Gastroesophageal sphincter (tissue), 4 donors: ENCODE measurements at regions not wholly inside any gene's neighbourhood (a gene's known extent, or its start where the extent isn't known, plus 50 kb on each side); places are given as distances from the start of the nearest gene placed in this dataset.
A peak's percentile ranks its signal among the peaks of the same experiment; 100 is the strongest.

ENCODE experiments used
- ATAC-seq: fragments of 150-250 bp; one replicate; pipeline ENCODE4 v1.9.1; 2016; ENCODE audit warnings: mild to moderate bottlenecking, moderate library complexity
- H3K27ac ChIP-seq, 4 donors: fragments of 200-600 bp; sonication (generic) in 3 of 4; 1 replicate in 3 of 4; 2 replicates in 1 of 4; pipeline ENCODE4 v1.5.1; 2016 to 2019
- H3K27me3 ChIP-seq: fragments of 200-600 bp; sonication (generic); one replicate; pipeline ENCODE4 v1.5.1; 2019
- H3K36me3 ChIP-seq, 2 donors: fragments of 200-600 bp; sonication (generic); one replicate each; pipeline ENCODE4 v1.5.1; 2019; ENCODE audit warnings: control low read depth in 1 of 2
- H3K4me1 ChIP-seq, 3 donors: fragments of 200-600 bp; sonication (generic); 1 replicate in 2 of 3; 2 replicates in 1 of 3; pipeline ENCODE4 v1.5.1; 2016 to 2019; ENCODE audit warnings: control low read depth in 2 of 3
- H3K4me3 ChIP-seq, 2 donors: fragments of 200-600 bp; sonication (generic); one replicate each; pipeline ENCODE4 v1.5.1; 2019; ENCODE audit warnings: mild to moderate bottlenecking in 1 of 2, moderate library complexity in 1 of 2
- H3K9me3 ChIP-seq, 3 donors: fragments of 200-600 bp; sonication (generic); one replicate each; pipeline ENCODE4 v1.5.1; 2017 to 2019; ENCODE audit warnings: control low read depth in 2 of 3
- EP300 ChIP-seq: sonication (generic); formaldehyde crosslinking; IDR thresholded peaks from one replicate; pipeline ENCODE4 v1.6.1; 2017; ENCODE audit warnings: antibody characterized with exemption, mild to moderate bottlenecking
- POLR2A ChIP-seq, 2 donors: fragments of 450-650 bp; IDR thresholded peaks; one replicate each; pipeline ENCODE4 v1.6.1; 2017; ENCODE audit warnings: antibody characterized with exemption in 2 of 2, mild to moderate bottlenecking in 2 of 2, moderate library complexity in 1 of 2
- POLR2AphosphoS5 ChIP-seq: sonication (generic); formaldehyde crosslinking; IDR thresholded peaks from one replicate; pipeline ENCODE4 v1.6.1; 2017; ENCODE audit warnings: antibody characterized with exemption
- WGBS, 2 donors: methylation state at CpG; one replicate each; pipeline ENCODE4 v1.1.5; 2018; ENCODE audit warnings: low coverage in 1 of 2; 5-methylcytosine and 5-hydroxymethylcytosine counted together
- TF ChIP-seq, protein P1 (sequence below), 4 experiments: fragments of 200-600 bp in 2 of 4; fragments of 450-650 bp in 2 of 4; sonication (generic) in 1 of 4; IDR thresholded peaks; one replicate each; pipeline ENCODE4 v1.5.1; 2017 to 2019; ENCODE audit warnings: antibody characterized with exemption in 4 of 4, mild to moderate bottlenecking in 2 of 4, moderate library complexity in 2 of 4

DNA sequence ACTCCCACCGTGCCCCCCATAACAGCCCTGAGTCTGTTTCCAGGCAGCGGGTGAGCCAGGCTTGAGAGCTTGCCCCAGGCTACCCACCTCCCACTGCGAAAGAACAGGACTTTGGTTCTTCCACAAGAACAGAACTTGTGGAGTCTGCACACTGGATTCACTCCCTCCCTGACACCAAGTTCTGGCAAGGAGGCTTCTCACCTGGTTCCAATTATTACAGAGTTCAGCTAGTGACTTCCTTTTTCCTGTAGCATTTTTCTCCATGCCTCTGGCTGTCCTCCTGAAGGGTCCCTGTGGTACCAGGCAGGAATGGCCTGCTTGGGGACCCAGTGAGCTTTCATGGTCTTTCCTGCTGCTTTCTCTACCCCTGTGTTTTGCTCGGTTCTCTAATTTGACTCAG, 208.6 kb upstream of the SFRP2 start:
- TF ChIP-seq POLR2AphosphoS5 (no peak), EP300 (no peak), POLR2A (IDR thresholded peaks at IDR 0.05) (no peak)
- TF ChIP-seq, protein P1, sequence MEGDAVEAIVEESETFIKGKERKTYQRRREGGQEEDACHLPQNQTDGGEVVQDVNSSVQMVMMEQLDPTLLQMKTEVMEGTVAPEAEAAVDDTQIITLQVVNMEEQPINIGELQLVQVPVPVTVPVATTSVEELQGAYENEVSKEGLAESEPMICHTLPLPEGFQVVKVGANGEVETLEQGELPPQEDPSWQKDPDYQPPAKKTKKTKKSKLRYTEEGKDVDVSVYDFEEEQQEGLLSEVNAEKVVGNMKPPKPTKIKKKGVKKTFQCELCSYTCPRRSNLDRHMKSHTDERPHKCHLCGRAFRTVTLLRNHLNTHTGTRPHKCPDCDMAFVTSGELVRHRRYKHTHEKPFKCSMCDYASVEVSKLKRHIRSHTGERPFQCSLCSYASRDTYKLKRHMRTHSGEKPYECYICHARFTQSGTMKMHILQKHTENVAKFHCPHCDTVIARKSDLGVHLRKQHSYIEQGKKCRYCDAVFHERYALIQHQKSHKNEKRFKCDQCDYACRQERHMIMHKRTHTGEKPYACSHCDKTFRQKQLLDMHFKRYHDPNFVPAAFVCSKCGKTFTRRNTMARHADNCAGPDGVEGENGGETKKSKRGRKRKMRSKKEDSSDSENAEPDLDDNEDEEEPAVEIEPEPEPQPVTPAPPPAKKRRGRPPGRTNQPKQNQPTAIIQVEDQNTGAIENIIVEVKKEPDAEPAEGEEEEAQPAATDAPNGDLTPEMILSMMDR (IDR thresholded peaks at IDR 0.05) = no peak
- Histone ChIP-seq H3K36me3 (no peaks in the 10 kb centered on the region), H3K4me1 (no peaks in the 10 kb centered on the region), H3K9me3 (peaks cover 0 to 14% (median 0%) of the 10 kb centered on the region in 3 donors), H3K27me3 (no peaks in the 10 kb centered on the region), H3K27ac (no peak overlapping the region), H3K4me3 (no peak overlapping the region)
- ATAC-seq = no peak
- WGBS, 2 donors = 50 to 83% methylated on average over 2 to 3 of the region's 4 CpGs

DNA sequence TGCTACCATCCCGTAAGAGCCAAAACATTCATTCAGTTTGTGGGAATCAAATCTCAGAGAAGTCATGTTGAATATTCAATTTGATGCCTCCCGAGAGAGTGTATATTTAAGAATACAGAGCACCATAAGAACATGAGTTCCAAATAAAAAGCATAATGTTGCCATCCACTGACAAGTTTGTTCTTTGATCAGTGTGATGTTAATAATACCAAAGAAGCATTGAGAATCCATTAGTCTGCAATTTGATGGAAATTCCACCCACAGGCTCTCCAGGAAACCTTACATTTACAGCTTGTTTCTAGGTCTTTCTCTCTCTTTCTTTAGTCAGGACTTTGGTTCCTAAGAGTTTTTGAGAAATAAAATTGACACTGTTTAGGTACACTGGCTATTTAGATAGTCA, 200.6 kb upstream of the SFRP2 start:
- Histone ChIP-seq H3K27ac (no peak overlapping the region), H3K9me3 (no peaks in the 10 kb centered on the region), H3K4me1 (no peaks in the 10 kb centered on the region), H3K36me3 (no peaks in the 10 kb centered on the region), H3K27me3 (no peaks in the 10 kb centered on the region), H3K4me3 (no peak overlapping the region)
- TF ChIP-seq POLR2AphosphoS5 (no peak), POLR2A (IDR thresholded peaks at IDR 0.05) (no peak)
- no peak for ATAC-seq
- 52 to 85% methylated on average over 2 of the region's 2 CpGs for WGBS, 2 donors

- H3K27ac ChIP-seq = no peak overlapping the region
- H3K9me3 ChIP-seq = no peaks in the 10 kb centered on the region
- whole genome bisulfite sequencing, 2 donors = 31 to 35% methylated on average over 4 to 9 of the region's 9 CpGs
- H3K36me3 ChIP-seq = no peaks in the 10 kb centered on the region
- H3K27me3 ChIP-seq = no peaks in the 10 kb centered on the region
- no peak overlapping the region for H3K4me3 ChIP-seq
- no peak for ATAC-seq
- TF ChIP-seq POLR2A (IDR thresholded peaks at IDR 0.05) (no peak), EP300 (no peak), POLR2AphosphoS5 (peak; percentile 91)
- TF ChIP-seq, protein P1 (IDR thresholded peaks at IDR 0.05) = no peak
- no peaks in the 10 kb centered on the region for H3K4me1 ChIP-seq
Observed at GRCh38 chr4:153988492-153989363, 199.8 kb upstream of the SFRP2 start.

DNA sequence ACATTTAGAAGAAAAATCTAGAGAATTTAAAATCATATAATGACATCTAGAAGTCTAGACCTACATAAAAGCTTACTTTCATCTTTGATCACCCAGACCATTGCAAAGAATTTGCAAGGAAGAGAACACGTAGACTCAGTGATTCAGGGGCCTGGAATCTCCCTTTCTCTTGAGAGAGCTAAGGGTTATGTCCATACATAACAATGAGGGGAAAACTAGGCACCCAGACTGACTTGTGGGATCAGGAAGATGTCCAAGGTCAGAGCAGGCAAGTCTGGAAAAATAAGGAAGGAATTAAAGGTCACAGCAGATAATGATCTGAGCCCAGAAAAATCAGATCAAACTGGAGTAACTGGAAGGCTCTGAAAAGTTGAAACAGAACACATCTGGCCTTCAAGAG, 198.4 kb upstream of the SFRP2 start:
- WGBS, 2 donors = 33 to 67% methylated on average over 1 of the region's 1 CpG
- no peaks in the 10 kb centered on the region for H3K9me3 ChIP-seq
- TF ChIP-seq, protein P1 (IDR thresholded peaks at IDR 0.05) = no peak
- TF ChIP-seq POLR2AphosphoS5 (no peak), EP300 (no peak), POLR2A (IDR thresholded peaks at IDR 0.05) (no peak)
- no peak overlapping the region for H3K27ac ChIP-seq
- H3K4me1 ChIP-seq = no peaks in the 10 kb centered on the region
- H3K27me3 ChIP-seq = no peaks in the 10 kb centered on the region
- no peak for ATAC-seq
- H3K4me3 ChIP-seq = no peak overlapping the region
- H3K36me3 ChIP-seq = no peaks in the 10 kb centered on the region

- Histone ChIP-seq H3K36me3 (no peaks in the 10 kb centered on the region), H3K4me3 (no peak overlapping the region), H3K27ac (no peak overlapping the region), H3K9me3 (no peaks in the 10 kb centered on the region), H3K27me3 (no peaks in the 10 kb centered on the region), H3K4me1 (no peaks in the 10 kb centered on the region)
- no peak for ATAC-seq
- TF ChIP-seq POLR2AphosphoS5 (no peak), EP300 (no peak), POLR2A (IDR thresholded peaks at IDR 0.05) (no peak)
- TF ChIP-seq, protein P1 (IDR thresholded peaks at IDR 0.05) = no peak
Observed at GRCh38 chr4:153976954-153977353, 188.1 kb upstream of the SFRP2 start.
